HG03571 (cell line): ENCODE measurements at regions not wholly inside any gene's neighbourhood (a gene's known extent, or its start where the extent isn't known, plus 50 kb on each side); places are given as distances from the start of the nearest gene placed in this dataset.

Experiments
- ATAC-seq: cut with Tn5 transposase; IDR thresholded peaks from one replicate; pipeline ENCODE4 v1.9.1; 2021; ENCODE audit not compliant: unreplicated experiment

DNA sequence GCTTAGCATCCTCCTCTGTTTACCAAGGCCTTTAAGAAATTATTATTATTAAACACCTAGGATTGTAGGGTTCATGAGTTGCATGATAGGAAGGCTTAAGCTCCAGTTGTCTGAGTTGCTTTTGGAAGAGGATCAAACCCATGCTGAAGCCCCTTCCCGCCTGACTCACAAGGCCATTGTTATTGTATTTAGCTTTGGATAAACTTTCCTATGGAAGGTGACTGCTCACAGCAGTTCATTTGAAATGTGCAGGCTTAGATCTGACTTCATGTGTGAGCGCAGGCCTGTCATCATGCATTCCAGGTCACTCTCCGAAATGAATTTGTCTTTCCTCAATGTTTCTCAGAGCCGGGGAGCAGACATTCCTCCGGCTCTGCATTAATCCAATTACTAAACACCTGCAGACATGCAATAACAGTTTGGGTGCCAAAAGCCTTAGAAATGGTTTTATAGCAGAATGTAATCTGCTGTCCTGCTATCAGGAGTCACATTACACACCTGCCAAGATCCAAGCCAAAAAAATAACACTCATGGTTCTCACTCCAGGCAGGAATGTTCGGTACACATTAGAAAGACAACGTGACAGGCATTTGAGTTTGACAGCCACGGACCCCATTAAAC is 119.9 kb downstream of the OSR1 start:
- ATAC-seq = no peak

DNA sequence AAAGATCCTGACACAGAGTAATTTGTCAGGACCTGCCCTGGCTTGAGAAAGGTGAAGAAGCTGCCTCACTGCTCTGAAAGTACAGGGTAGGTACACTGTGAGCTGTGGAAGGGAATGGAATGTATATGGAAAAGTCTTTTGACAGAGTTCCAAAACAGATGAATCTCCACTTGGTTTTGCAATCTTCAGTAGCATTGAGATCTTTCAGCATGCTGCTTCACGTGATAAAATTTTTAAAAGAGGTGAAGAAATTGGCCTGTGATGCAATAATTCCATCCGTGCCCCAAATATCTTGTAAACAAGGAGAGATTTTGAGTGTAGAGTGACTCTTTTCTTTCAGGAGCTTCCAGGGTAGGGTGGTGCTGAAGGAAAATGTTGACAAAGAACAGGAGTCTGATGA is 123.1 kb downstream of the OSR1 start:
- ATAC-seq = no peak

DNA sequence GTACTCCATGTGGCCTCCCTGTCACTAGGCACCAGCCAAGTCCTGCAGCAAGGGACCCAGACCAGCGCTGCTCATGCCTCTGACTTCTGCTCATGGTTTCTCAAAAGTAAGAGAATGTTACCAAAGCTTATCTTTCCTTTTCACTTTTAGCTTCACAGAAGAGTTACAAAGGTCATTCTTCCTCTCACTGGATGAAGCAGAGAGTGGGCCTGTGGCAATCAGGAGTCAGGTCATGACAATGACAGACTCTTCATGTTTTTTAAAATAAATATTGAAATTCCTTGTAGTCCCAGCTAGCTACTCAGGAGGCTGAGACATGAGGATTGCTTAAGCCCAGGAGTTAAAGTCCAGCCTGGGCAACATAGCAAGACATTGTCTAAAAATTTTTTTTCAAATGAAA is 126.1 kb downstream of the OSR1 start:
- ATAC-seq = no peak

DNA sequence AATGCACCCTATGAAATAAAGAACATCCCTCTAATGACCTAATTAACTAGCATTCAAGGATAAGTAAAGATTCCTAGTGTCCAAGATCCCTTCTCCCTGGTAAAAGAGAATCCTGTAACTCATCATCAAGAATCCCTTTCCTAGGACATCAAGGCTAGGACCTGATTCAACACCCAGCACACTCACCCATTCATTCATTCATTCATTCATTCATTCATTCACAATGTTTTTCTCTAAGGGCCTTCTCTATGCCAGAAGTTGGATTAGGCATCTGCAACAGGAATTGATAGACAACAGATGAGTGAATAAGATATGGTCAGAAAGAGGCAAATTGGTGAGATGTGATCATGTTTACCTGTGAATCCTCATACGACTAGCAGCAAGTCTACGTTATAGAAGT is 126.8 kb downstream of the OSR1 start:
- ATAC-seq = no peak

DNA sequence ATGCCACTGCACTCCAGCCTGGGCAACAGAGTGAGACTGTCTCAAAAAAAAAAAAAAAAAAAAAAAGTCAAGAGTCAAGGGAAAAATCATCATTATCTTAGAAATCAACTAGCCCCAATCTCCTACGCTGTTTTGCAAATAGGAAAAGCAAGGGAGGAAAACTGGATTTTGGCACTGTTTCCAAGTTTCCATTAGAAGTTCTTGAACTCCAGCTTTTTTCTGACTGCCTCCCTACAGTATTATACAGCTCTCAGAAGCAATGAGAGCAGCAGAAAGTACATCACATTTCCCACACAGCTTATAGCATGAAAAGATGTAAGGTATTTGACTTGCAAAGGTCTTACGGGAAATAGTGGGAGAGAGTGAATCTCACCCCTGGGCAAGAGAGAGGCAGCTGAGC is 127.8 kb downstream of the OSR1 start:
- no peak for ATAC-seq

DNA sequence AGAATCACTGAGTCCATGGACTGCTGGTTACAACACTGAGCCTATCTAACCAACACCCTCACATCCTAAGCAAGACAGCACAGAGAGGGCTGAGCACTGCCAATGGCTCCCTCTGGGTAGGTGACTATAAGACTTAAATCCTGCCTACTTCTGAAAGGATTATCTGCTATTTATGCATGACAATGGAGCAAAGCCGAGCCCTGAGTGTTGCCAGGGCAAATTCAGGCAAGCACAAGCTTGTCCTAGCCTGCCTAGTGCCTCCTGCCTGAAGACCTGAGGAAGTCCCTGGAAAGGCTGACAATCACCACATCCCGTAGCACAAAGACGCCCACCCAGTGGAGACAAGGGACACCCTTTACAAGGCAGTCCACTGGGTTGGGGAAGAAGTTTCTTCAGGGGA is 129.7 kb downstream of the OSR1 start:
- no peak for ATAC-seq

DNA sequence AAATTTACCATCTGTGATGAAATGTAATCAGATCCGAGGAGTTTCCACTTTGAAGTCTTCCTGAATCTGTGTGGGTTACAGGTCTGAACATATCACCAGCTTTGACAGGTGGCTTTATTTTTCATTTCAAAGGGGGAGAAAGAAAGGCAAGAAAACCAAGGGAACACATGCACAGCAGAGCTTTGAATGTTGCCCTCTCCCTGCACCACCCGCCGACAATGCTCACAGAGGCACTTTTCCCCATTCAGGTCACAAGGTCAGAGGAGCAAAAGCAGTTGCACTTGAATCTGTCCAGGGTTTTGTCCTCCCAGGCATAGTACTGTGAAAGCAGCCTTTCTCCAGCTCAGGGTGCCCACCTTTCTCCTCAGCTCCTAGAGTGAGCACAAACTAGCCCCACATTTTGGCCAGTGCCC is 130.2 kb downstream of the OSR1 start:
- no peak for ATAC-seq

DNA sequence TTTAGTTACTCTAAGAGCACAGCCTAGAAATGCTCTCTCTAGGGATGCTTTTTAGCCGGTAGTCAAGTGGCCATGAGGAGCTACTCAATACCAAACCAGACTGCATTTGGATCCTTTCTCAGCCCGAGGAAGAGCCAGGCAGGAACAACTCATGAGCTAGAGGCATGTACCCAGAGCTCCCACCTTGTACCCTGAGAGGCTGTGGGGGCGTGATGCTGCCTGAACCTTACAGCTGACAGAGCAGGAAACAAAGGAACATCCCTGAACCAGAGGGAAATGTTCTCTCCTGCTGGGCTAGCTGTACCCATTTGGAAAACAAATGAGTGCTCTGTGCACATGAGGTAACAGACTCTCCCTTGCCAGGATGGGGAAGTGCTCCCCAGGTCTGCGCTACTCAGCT is 131.6 kb downstream of the OSR1 start:
- ATAC-seq = no peak

DNA sequence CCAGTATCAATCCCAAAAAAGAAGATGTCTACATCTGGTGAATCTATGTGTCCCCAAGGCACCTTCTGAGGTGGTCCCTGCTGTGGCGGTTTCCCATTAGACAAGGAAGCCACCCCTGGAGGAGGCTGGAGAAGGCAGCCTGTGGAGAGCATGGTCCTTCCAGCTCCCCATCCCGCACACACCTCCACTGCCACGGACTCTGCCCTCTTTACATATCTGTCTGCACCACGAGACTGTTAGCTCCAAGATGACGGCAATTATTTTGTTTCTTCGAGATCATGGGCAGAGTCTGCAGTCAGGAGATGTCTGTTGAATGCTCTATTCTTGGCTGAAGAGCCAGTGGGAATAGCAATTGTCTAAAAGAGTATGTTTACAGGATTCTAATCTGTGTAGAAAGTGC is 132.0 kb downstream of the OSR1 start:
- ATAC-seq = no peak

DNA sequence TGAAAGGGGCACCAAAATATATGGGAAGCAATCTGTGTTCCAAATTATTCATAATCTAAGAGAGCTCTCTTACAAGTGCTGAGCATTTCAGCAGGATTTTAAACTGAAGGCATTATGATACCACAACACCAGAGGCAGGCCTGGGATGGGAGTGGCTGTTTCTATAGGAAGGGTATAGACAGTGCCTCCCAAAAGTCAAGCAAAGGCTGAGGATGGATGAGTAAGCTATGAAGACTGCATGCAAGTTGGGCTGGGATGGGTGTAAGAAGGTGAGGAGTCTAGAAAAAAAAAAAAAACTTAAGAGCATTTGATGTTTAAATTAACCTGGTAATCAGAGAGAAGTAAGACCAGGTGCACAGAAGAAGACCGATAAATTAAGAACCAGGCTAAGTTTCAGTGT is 132.5 kb downstream of the OSR1 start:
- no peak for ATAC-seq

DNA sequence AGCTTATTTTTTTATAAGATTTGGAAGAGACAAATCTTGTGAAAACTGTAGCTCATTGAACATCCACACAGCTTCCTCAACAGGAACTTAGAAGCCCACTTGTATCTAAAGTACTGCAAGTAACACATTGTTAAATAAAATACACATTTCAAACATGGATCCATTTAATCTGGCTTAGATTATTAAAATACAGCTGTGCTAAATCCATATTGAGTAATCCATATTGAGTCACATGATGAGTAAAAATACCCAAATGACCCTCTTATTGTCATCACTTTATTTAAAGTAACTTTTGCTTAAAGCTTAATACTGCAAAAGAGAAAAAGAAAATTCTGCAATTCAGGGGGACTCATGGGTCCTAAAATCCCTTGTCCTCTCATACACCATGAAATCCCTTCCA is 133.3 kb downstream of the OSR1 start:
- ATAC-seq = no peak

DNA sequence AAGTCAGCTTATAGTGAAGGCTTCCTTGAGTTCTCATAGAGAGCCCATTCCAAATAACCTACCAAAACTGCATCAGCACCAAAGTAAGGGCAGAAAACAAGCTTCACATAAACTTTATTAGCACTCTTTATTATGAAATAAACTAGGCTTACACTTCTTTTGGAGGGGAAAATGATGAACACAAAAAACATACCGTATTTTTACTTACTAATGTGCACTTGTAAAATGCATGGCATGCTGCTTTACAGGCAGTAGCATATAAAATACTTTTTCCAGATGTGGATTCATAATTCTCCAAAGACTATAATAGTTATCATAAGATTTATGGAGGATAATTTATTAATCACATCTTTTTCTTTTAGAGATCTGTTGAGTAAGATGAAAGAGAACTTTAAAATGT is 133.9 kb downstream of the OSR1 start:
- ATAC-seq = no peak

DNA sequence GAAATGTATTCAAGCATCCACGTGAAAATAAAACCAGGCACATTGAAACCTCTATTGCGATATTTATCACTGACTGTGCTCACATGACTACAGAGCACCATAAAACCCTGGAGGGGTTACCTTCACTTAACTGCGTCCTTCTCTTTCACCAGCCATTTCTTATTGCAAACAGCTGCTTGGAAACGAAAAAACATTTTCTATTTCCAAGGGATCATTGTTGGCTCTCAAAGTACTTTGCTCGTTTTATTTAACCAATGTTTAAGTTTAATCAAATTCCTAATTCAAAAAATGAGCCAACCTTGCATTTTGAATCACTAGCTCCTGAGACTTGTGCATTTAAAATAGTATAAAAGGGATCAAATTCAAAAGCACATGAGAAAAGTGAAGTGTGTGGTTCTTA is 134.4 kb downstream of the OSR1 start:
- ATAC-seq = no peak

DNA sequence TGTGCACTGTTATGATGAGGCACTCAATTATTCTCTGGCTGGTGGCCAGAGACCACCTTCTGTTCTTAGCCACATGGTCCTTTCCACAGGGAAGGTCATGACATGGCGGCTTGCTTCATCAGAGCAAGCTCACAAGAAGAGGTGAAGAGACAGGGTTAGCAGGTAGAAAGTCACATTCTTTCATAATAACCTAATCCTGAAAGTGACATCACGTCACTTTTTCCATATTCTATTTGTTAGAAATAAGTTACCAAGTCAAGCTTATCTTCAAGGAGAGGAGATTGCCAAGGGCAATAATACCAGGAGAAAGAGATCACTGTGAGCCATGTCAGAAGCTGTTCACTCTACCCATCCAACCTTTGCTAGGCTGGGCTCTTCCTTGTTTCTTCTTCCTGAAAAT is 139.4 kb downstream of the OSR1 start:
- ATAC-seq = no peak

DNA sequence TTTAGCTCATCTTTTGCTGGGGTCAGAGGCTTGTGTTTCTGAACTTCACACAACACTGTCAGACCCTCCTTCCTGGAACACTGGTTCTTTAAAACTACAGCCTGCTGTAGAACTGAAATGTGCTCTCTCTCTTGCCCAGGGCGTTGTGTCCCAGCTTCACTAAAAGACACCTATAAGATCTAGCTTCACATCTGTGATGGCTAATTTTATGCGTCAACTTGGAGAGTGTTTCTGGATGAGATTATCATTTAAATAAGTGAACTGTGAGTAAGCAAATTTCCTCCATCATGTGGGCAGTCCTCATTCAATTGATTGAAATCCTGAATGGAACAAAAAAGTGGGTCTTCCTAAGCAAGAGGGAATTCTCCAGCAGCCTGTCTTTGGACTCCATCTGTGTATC is 140.3 kb downstream of the OSR1 start:
- ATAC-seq = no peak

DNA sequence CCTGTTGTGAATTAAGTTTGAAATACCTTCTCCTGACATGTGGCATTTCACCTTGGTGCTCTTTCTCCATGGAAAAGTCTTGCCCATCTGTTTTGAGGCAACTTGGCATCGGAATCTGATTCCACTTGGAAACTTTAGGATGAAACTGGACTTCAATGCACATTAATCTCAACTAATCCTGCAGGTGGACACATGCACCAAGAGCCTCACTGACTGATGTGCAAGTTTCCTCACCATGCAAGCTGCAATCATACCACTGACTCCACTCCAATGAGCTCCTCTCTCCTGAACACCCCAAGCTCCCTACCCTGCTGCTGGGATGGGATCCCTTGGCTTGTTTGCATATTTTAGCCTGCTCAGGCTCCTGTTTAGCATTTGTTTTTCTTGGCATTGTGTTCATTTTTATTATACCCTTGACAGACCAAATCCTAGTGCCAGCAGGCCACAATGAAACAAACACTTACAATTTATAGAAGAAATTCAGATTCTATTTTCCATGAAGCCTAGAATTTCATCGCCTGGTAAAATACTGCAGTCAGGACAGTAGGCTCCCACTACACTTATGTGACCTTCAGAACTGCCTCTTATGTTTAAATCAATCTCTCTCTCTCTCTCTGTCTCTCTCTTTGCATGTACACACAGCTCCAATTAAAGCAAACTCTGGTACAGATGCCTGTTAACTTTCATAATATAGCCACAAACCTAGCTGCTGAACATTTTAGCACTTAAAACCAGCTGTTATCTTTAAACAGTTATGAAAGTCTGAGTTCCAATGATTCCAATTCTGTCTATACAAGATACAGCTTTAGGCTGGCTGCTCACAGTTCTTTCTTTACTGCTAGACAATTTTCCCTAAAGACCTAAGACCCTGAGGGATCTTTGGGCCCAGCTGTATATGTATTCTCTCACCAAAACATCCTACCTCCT is 141.5 kb downstream of the OSR1 start:
- no peak for ATAC-seq

DNA sequence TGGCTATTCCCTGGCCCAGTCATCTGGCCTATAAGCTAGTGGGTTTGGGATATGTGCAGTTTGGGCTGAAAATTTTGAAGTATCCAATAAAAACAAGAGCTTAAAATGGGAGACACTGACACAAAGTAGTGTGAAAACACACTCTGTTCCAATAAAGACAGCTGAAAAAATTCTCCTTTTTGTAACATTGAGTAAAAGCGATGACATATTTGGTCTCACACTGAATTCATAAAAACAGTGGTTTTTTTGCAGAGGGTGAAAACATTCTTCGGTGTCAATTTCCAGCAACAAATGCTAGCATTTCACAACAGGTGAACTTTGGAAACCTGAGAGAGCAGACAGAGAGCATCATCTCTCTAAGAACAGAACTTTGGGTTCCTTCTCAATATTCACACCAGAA is 142.2 kb downstream of the OSR1 start:
- no peak for ATAC-seq

DNA sequence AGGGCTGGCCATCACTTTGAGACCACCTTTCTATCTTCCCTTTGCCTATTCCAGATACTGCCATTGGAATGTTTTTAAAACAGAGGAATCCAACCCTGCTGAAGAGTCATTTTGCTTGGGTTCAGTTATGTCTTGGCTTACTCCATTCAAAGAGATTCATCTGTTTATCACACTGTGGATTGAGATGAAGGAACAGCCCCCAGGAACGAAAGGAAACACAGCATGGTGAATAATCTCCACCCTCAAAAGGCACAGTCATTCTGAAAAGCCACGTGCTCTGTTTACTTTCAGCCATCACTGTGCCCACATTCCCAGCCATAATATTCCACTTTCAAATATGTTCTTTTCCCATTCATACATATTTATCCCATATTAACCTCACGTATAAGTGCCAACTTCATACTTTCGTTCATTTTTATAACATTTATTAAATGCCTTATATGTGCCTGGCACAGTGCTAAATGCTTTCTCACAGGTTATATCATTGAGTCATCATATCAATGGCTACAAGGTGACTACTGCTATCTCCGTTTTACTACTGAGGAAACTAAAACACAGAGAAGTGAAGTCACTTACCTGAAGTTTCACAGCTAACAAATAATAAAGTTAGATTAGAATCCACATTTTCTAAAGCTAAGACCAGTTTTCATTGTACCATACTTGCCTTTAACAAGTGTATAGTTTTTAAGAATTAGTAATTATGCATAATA is 143.6 kb downstream of the OSR1 start:
- no peak for ATAC-seq

DNA sequence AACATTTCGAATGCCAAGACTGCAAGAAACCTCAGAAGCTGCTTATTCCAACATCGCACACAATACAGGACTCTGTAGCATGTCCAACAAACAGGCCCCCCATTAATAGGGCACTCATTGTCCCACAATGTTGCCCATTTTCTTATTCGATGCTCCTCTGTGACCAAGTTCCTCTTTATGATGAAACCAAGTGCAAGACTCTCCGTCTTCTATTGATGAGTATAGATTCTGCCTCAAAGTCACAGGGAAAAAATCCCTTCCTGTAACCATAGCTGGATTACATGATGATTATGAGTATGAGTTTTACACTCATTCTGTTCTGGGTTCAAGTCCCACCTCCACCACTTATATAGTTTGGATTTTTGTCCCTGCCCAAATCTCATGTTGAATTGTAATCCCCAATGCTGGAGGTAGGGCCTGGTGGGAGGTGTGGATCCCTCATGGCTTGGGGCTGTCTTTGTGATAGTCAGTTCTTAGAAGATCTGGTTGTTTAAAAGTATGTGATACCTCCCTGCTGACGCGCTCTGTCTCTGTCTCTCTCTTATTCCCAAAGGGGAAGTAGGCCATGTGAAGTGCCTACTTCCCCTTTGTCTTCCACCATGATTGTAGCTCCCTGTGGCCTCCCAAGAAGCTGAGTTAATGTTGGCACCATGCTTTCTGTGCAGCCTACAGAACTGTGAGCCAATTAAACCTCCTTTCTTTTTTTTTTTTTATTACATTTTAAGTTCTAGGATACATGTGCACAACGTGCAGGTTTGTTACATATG is 148.7 kb downstream of the OSR1 start:
- no peak for ATAC-seq

DNA sequence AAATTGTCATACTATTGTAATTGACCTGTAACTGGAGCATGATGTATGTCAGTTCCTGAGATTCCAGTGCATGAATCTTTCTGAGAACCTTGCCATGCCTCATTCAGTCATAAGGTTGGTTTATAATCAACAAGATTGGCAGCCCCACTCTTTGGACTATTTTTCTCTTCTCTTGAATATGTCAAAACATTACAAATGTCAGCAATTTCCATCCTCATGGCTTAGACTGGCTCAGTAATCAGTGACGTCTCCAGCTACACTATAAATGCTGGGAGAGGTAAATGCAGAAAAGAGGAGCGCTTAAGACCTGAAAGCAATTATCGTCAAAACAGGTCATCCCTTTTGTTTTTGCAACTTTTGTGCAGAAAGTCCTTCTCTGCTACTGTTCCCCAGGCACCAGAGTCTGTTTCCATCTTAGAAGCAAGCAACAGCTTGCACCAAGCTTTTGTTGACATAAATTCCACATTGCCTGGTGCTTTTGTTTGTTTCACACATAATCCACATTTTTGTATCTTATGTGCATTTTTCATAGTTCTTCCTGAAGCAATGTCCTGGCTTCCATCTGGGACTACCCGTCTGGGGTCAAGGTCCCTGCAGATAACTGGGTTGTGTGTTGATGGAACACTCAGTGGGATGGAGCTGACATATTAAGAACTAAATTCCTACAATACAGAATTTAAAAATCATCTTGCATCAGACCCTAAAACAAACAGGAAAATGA is 149.8 kb downstream of the OSR1 start:
- no peak for ATAC-seq

DNA sequence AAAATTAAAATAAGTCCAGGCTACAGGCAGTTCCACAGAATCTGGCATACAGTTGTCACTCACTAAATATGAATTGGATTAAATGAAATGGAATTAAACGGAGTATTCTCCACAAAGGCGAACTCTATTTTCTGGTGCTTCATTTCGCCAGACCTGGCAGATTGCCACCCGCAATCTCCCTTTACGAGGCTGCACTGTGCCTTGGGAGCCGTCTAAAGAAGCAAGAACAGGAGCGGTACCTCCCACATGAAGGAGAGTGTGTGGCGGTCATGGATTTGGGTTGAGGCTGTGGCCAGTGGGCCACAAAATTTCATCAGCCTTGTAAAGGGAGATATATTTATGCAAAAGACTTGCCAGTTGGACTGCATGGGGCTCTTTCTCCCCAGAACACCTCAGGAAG is 151.0 kb downstream of the OSR1 start:
- ATAC-seq = no peak
